ENCODE measurements at regions not wholly inside any gene's neighbourhood (a gene's known extent, or its start where the extent isn't known, plus 50 kb on each side); places are given as distances from the start of the nearest gene placed in this dataset.

- no peak for DNase-seq (ENCODE audit: low read depth)
Observed at GRCh38 chr14:35222324-35222723, 69.9 kb upstream of the PSMA6 start.

- no peak for DNase-seq (ENCODE audit: low read depth)
Observed at GRCh38 chr14:35222872-35223466, 69.2 kb upstream of the PSMA6 start.

GRCh38 chr14:35223927-35224326 lies 68.3 kb upstream of the PSMA6 start:
- peak; percentile 29 for DNase-seq (ENCODE audit: low read depth)

- DNase-seq (ENCODE audit: low read depth), result no peak
Observed at GRCh38 chr14:35224615-35225014, 67.6 kb upstream of the PSMA6 start.

- no peak for DNase-seq (ENCODE audit: low read depth)
Observed at GRCh38 chr14:35229084-35229791, 62.9 kb upstream of the PSMA6 start.

- DNase-seq (ENCODE audit: low read depth), result no peak
Observed at GRCh38 chr14:35229792-35230089, 62.4 kb upstream of the PSMA6 start.

GRCh38 chr14:35231207-35231760 lies 60.9 kb upstream of the PSMA6 start:
- DNase-seq (ENCODE audit: low read depth), result no peak

GRCh38 chr14:35234012-35234805 lies 58.0 kb upstream of the PSMA6 start:
- DNase-seq (ENCODE audit: low read depth), result peak; percentile 81

- DNase-seq (ENCODE audit: low read depth), result no peak
Observed at GRCh38 chr14:35235840-35236239, 56.3 kb upstream of the PSMA6 start.

- no peak for DNase-seq (ENCODE audit: low read depth)
Observed at GRCh38 chr14:35236806-35237205, 55.4 kb upstream of the PSMA6 start.

GRCh38 chr14:35240231-35240630 lies 52.0 kb upstream of the PSMA6 start:
- no peak for DNase-seq (ENCODE audit: low read depth)
